Fibroblast of the aortic adventitia (primary cell): ENCODE measurements at regions not wholly inside any gene's neighbourhood (a gene's known extent, or its start where the extent isn't known, plus 50 kb on each side); places are given as distances from the start of the nearest gene placed in this dataset.
A peak's percentile ranks its signal among the peaks of the same experiment; 100 is the strongest.

Experiments used
- DNase-seq: peaks from one replicate; pipeline ENCODE4 v3.0.0-alpha.2; 2010; ENCODE audit warnings: low read depth
- H3K4me3 ChIP-seq: 2 replicates; pipeline ENCODE4 v1.5.1; 2011; ENCODE audit warnings: low read depth, mild to moderate bottlenecking, control low read depth, low read length, moderate library complexity
- TF ChIP-seq, protein P1 (sequence below): IDR thresholded peaks from 2 replicates; pipeline ENCODE4 v1.5.1; 2011; ENCODE audit warnings: mild to moderate bottlenecking, low read length, control low read depth, inconsistent platforms; ENCODE audit not compliant: insufficient read depth

DNA sequence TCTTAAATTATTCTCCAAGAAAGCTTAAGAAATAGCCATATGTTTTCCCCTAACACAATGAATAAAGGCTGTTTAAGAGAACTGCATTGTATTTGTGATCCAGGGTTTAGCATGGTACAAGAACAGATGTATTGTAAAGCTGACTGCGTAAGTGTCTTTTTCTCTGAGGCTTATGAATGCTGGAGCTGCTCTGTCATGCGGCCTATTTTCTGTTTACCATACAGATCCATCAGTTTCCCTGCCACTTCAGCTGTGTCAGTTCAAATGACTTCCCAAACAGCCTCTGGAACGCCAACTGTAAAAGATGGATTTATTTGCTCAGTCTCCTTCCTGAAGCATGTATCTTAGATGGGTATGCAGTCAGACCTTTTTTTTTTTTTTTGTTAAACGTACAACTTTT is 419.3 kb upstream of the HS3ST5 start:
- DNase-seq: no peak
- H3K4me3 ChIP-seq: no peak overlapping the region
- TF ChIP-seq, protein P1, sequence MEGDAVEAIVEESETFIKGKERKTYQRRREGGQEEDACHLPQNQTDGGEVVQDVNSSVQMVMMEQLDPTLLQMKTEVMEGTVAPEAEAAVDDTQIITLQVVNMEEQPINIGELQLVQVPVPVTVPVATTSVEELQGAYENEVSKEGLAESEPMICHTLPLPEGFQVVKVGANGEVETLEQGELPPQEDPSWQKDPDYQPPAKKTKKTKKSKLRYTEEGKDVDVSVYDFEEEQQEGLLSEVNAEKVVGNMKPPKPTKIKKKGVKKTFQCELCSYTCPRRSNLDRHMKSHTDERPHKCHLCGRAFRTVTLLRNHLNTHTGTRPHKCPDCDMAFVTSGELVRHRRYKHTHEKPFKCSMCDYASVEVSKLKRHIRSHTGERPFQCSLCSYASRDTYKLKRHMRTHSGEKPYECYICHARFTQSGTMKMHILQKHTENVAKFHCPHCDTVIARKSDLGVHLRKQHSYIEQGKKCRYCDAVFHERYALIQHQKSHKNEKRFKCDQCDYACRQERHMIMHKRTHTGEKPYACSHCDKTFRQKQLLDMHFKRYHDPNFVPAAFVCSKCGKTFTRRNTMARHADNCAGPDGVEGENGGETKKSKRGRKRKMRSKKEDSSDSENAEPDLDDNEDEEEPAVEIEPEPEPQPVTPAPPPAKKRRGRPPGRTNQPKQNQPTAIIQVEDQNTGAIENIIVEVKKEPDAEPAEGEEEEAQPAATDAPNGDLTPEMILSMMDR: no peak

DNA sequence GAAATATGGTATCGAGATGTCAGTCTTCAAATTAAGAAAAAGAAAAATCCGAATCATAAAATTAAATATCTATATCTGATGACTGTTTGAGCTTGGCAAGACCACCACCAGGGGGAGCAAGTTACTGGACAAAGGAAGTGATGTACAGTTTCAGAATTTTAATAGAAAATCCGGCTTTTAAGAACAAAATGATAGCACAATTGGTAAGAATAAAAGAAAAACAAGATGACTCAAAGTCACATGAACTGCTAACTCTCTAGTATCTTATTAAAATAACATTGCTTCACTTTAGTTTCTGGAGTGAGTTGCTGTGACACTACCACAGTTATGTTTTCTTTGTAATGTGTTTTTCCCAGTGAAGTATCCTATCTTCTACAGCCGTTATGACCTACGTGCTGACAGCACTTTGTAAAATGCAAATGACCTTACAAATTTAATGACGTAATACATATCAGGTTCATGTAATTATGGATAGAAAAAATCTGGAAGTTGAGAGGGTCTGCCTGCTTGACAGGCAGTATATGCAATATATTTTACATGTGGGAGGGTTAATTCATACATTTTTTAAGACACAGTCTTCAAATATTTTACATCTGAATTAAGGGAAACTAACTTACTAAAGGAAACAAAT is 405.3 kb upstream of the HS3ST5 start:
- DNase-seq: peak; percentile 30
- H3K4me3 ChIP-seq: no peak overlapping the region
- TF ChIP-seq, protein P1: peak; percentile 39

GRCh38 chr6:114740547-114740946 is 397.7 kb upstream of the HS3ST5 start:
- TF ChIP-seq, protein P1: no peak
- no peak overlapping the region for H3K4me3 ChIP-seq
- DNase-seq: no peak

- DNase-seq: no peak
- TF ChIP-seq, protein P1: no peak
- no peak overlapping the region for H3K4me3 ChIP-seq
These were observed 396.8 kb upstream of the HS3ST5 start for GRCh38 chr6:114739656-114740055.

- DNase-seq: no peak
- TF ChIP-seq, protein P1: no peak
- no peak overlapping the region for H3K4me3 ChIP-seq
These were observed 392.4 kb upstream of the HS3ST5 start for GRCh38 chr6:114735025-114735735.

- no peak for DNase-seq
- TF ChIP-seq, protein P1: no peak
- no peak overlapping the region for H3K4me3 ChIP-seq
These were observed 390.8 kb upstream of the HS3ST5 start for GRCh38 chr6:114733596-114733995.
